ENCODE measurements at regions not wholly inside any gene's neighbourhood (a gene's known extent, or its start where the extent isn't known, plus 50 kb on each side); places are given as distances from the start of the nearest gene placed in this dataset.

DNA sequence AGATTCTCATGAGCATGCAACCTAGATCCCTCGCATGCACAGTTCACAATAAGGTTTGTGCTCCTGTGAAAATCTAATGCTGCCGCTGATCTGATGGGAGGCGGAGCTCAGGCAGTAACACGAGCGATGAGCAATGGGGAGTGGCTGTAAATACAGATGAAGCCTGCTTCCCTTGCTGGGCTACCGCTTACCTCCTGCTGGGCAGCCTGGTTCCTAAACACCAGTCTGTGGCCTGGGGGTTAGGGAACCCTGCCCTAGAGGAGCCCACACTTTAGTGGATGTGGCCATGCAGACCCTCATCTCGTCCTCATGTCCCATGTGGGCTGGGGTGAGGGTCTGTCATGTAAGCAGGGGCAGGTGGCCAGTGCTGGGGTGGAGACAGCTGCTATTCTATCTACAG is 417.6 kb downstream of the GLRX3 start:
- no peak overlapping the region for H2BK12ac ChIP-seq (ENCODE audit: insufficient read length, low read depth, low read length)
- no peak overlapping the region for H3K23ac ChIP-seq (ENCODE audit: insufficient read length, low read depth, low read length)
- no peak overlapping the region for H4K8ac ChIP-seq (replicated peaks; ENCODE audit: insufficient read length, low read depth, low read length)
- DNase-seq: peak; percentile 19
- no peak overlapping the region for H2AFZ ChIP-seq (ENCODE audit: low read length)
- H3K14ac ChIP-seq (ENCODE audit: insufficient read depth, low read length): no peak overlapping the region
- H3K79me2 ChIP-seq (ENCODE audit: insufficient read depth, low read length): no peaks in the 10 kb centered on the region
- H2BK20ac ChIP-seq (ENCODE audit: low read depth, low read length, poor library complexity, severe bottlenecking): no peak overlapping the region
- H2BK15ac ChIP-seq (ENCODE audit: low read depth, low read length): no peak overlapping the region
- no peaks in the 10 kb centered on the region for H3K27me3 ChIP-seq (ENCODE audit: insufficient read depth, low read length)
- Mint-ChIP-seq H3K4me3 (no peak overlapping the region), H3K27ac (no peak overlapping the region), H3K27me3 (ENCODE audit: low read depth) (peaks cover 13% of the 10 kb centered on the region), H3K36me3 (ENCODE audit: insufficient read depth in 1 of 3, low read depth in 3 of 3) (no peaks in the 10 kb centered on the region), H3K9me3 (peaks cover 0 to 2% of the 10 kb centered on the region in 2 experiments; a peak in 1 of 5 replicates), H3K4me1 (no peaks in the 10 kb centered on the region)
- no peak overlapping the region for H2BK120ac ChIP-seq (ENCODE audit: low read depth, low read length, poor library complexity, severe bottlenecking)
- no peak overlapping the region for H4K5ac ChIP-seq (ENCODE audit: insufficient read length, low read depth, low read length)
- H3T11ph ChIP-seq (ENCODE audit: low read length): no peak overlapping the region
- TF ChIP-seq, protein P1, sequence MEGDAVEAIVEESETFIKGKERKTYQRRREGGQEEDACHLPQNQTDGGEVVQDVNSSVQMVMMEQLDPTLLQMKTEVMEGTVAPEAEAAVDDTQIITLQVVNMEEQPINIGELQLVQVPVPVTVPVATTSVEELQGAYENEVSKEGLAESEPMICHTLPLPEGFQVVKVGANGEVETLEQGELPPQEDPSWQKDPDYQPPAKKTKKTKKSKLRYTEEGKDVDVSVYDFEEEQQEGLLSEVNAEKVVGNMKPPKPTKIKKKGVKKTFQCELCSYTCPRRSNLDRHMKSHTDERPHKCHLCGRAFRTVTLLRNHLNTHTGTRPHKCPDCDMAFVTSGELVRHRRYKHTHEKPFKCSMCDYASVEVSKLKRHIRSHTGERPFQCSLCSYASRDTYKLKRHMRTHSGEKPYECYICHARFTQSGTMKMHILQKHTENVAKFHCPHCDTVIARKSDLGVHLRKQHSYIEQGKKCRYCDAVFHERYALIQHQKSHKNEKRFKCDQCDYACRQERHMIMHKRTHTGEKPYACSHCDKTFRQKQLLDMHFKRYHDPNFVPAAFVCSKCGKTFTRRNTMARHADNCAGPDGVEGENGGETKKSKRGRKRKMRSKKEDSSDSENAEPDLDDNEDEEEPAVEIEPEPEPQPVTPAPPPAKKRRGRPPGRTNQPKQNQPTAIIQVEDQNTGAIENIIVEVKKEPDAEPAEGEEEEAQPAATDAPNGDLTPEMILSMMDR (conservative IDR thresholded peaks at IDR 0.05): no peak
- H3K23me2 ChIP-seq (ENCODE audit: insufficient read length, low read depth, low read length, poor library complexity, severe bottlenecking): no peaks in the 10 kb centered on the region
- no peak overlapping the region for H2AK5ac ChIP-seq (ENCODE audit: insufficient read length, low read length)
- H3K79me1 ChIP-seq (ENCODE audit: insufficient read depth, low read depth, low read length, poor library complexity, severe bottlenecking): no peaks in the 10 kb centered on the region
- no CpG with 5 or more reads among the region's 7 CpGs for WGBS (ENCODE audit: extremely low coverage, insufficient read length, low lambda C conversion rate)
- H2BK5ac ChIP-seq (ENCODE audit: insufficient read length, low read length): no peak overlapping the region
- no peaks in the 10 kb centered on the region for H3K9me3 ChIP-seq (ENCODE audit: control insufficient read depth, low read depth, low read length)
- H3K4me2 ChIP-seq (ENCODE audit: insufficient read depth, insufficient read length, low read length): no peak overlapping the region
- H3K56ac ChIP-seq (ENCODE audit: insufficient read length, low read depth, low read length): no peak overlapping the region
- no peaks in the 10 kb centered on the region for H4K20me1 ChIP-seq (ENCODE audit: control insufficient read depth, insufficient read depth, insufficient read length)
- H3K4me1 ChIP-seq (ENCODE audit: insufficient read depth, low read length): no peaks in the 10 kb centered on the region
- no peak overlapping the region for H3K18ac ChIP-seq (ENCODE audit: insufficient read length, low read depth, low read length)
- no peak overlapping the region for H3K9ac ChIP-seq (ENCODE audit: extremely low read depth, insufficient read length, low read length)
- H3K27ac ChIP-seq (ENCODE audit: insufficient read length, low read depth, low read length): no peak overlapping the region
- no peak overlapping the region for H4K91ac ChIP-seq (ENCODE audit: insufficient read length, low read depth, low read length)
- no peak overlapping the region for H3K4ac ChIP-seq (ENCODE audit: low read depth, low read length)

All from H9 (cell line).